PC-9 (cell line): ENCODE measurements at regions not wholly inside any gene's neighbourhood (a gene's known extent, or its start where the extent isn't known, plus 50 kb on each side); places are given as distances from the start of the nearest gene placed in this dataset.

ENCODE experiments used
- BruUV-seq: library from RNA; stranded (reverse); fragments of 400-500 nt; replicated peaks from 2 replicates; lab custom pipeline; 2021; lab: Mats Ljungman, UMichigan
- CTCF ChIA-PET: fragments of 300-600 bp; sonication (Branson Sonifier 250); formaldehyde crosslinking; loops from one replicate; lab custom pipeline; 2022; ENCODE audit warnings: antibody characterized with exemption; lab: Charles Lee
- POLR2A ChIA-PET: fragments of 300-600 bp; sonication (Branson Sonifier 250); formaldehyde crosslinking; loops from one replicate; lab custom pipeline; 2022; ENCODE audit warnings: antibody characterized with exemption; ENCODE audit not compliant: unreplicated experiment; lab: Charles Lee
- DNase-seq, 2 experiments: peaks; one replicate each; pipeline versions ENCODE4 v3.0.0 to v3.0.0-alpha.2; 2015 to 2022; ENCODE audit warnings: mixed read lengths in 1 of 2
- H2AFZ ChIP-seq: fragments of 200-600 bp; sonication (generic); 2 replicates; pipeline ENCODE4 v1.8.1; 2017; ENCODE audit warnings: antibody characterized with exemption
- H3F3A ChIP-seq: fragments of 200-600 bp; sonication (generic); 2 replicates; pipeline ENCODE4 v1.8.1; 2017; ENCODE audit warnings: antibody characterized with exemption, mild to moderate bottlenecking, low read depth; ENCODE audit not compliant: insufficient read depth
- H3K27ac ChIP-seq: fragments of 200-600 bp; sonication (generic); 2 replicates; pipeline ENCODE4 v1.6.1; 2016; ENCODE audit warnings: mixed run types
- H3K27me3 ChIP-seq: fragments of 200-600 bp; sonication (generic); 2 replicates; pipeline ENCODE4 v1.6.1; 2016; ENCODE audit warnings: low read depth, mixed run types; ENCODE audit not compliant: insufficient read depth
- H3K36me3 ChIP-seq: fragments of 200-600 bp; sonication (generic); 2 replicates; pipeline ENCODE4 v1.6.1; 2016; ENCODE audit warnings: low read depth, mixed run types
- H3K4me1 ChIP-seq: fragments of 200-600 bp; sonication (generic); replicated peaks from 2 replicates; pipeline ENCODE4 v1.6.1; 2016; ENCODE audit warnings: mixed run types; ENCODE audit not compliant: insufficient read depth
- H3K4me2 ChIP-seq: fragments of 200-600 bp; sonication (generic); 2 replicates; pipeline ENCODE4 v1.6.1; 2017; ENCODE audit warnings: mixed run types
- H3K4me3 ChIP-seq: fragments of 200-600 bp; sonication (generic); 2 replicates; pipeline ENCODE4 v1.6.1; 2016; ENCODE audit warnings: mixed run types
- H3K79me2 ChIP-seq: fragments of 200-600 bp; sonication (generic); 2 replicates; pipeline ENCODE4 v1.6.1; 2017; ENCODE audit warnings: low read depth, mixed run types
- H3K9me2 ChIP-seq: fragments of 200-600 bp; sonication (generic); 2 replicates; pipeline ENCODE4 v1.8.1; 2017; ENCODE audit warnings: mild to moderate bottlenecking; ENCODE audit not compliant: insufficient read depth
- H3K9me3 ChIP-seq: fragments of 200-600 bp; sonication (generic); 2 replicates; pipeline ENCODE4 v1.8.1; 2016; ENCODE audit warnings: low read depth; ENCODE audit not compliant: insufficient read depth
- H4K20me1 ChIP-seq: fragments of 200-600 bp; sonication (generic); 2 replicates; pipeline ENCODE4 v1.8.1; 2017; ENCODE audit not compliant: insufficient read depth
- CTCF ChIP-seq: fragments of 200-600 bp; sonication (generic); conservative IDR thresholded peaks from 2 replicates; pipeline ENCODE4 v1.6.1; 2017; ENCODE audit warnings: mixed run types, antibody characterized with exemption, mild to moderate bottlenecking, moderate library complexity
- EZH2 ChIP-seq: fragments of 200-600 bp; sonication (generic); IDR thresholded peaks from 2 replicates; pipeline ENCODE4 v1.8.0; 2017; ENCODE audit warnings: antibody characterized with exemption, low read depth
- intact Hi-C: fragments of 100-400 bp; cut with micrococcal nuclease; formaldehyde crosslinking; loops from one replicate; pipeline ENCODE4 v1.10.0; 2022; ENCODE audit not compliant: unreplicated experiment

- Histone ChIP-seq H3K36me3 (no peaks in the 10 kb centered on the region), H3F3A (peaks cover 5% of the 10 kb centered on the region; the same call in 1 of the 2 replicates), H3K4me2 (no peak overlapping the region), H3K4me1 (peaks cover 8% of the 10 kb centered on the region), H3K9me3 (peaks cover 13% of the 10 kb centered on the region; the same call in 1 of the 2 replicates), H3K27ac (no peak overlapping the region), H4K20me1 (no peaks in the 10 kb centered on the region), H3K4me3 (no peak overlapping the region), H3K9me2 (no peaks in the 10 kb centered on the region), H2AFZ (no peak overlapping the region), H3K27me3 (no peaks in the 10 kb centered on the region), H3K79me2 (no peaks in the 10 kb centered on the region)
- no TSS peak for BruUV-seq
- DNase-seq = no peak
- no peak for TF ChIP-seq EZH2
- no peak for TF ChIP-seq CTCF
- CTCF ChIA-PET = no interaction called here
- intact Hi-C loops = no loop called here
- POLR2A ChIA-PET = no interaction called here
Measured at GRCh38 chr6:3597500-3598064, 140.7 kb upstream of the SLC22A23 start.

DNA sequence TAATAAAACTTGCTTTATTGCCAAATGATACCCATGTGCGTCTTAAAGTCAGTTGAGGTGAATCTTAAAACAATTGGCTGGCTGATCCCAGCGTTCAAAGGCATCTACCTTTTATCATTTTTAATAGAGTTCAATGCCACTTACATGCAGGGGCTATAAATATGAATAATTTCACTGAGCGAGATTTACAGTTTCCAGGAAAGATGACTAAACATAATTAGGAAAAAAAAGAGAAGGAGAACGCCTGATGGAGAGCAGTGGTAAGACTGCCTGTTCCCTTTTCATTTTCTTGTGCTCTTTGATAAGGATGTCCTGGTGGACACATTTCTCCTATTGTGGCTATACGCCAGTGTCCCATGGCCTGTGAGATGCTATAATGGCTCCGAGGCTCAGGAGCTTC is 139.9 kb upstream of the SLC22A23 start:
- ChIA-PET POLR2A (no interaction called here), CTCF (no interaction called here)
- Histone ChIP-seq H3K79me2 (no peaks in the 10 kb centered on the region), H2AFZ (no peak overlapping the region), H3F3A (peaks cover 11% of the 10 kb centered on the region), H4K20me1 (no peaks in the 10 kb centered on the region), H3K9me3 (0 out of 2 replicates have a peak, but pooled peaks cover 7% of the 10 kb centered on the region), H3K4me2 (no peak overlapping the region), H3K9me2 (no peaks in the 10 kb centered on the region), H3K4me3 (no peak overlapping the region), H3K4me1 (peaks cover 13% of the 10 kb centered on the region), H3K36me3 (no peaks in the 10 kb centered on the region), H3K27me3 (no peaks in the 10 kb centered on the region), H3K27ac (no peak overlapping the region)
- intact Hi-C loops = no loop called here
- no peak for DNase-seq
- no TSS peak for BruUV-seq
- TF ChIP-seq EZH2 (no peak), CTCF (no peak)

DNA sequence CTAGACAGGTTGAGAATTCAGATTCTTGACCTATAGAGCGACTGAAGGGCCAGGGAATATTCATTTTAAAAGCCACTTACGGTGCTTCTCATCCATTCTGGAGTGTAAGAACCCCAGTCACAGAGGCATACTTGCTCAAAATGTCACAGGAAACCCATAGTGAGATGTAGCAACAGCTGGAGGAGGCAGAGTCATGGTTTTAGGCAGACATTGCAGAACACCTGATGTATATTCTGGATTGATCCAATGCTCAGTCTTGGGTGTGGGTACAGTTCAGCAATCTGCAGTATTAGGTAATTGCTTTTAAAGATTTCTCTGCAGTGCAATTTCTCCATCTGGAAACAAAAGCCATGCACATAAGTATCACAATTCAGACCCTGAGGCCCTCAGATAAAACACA is 137.4 kb upstream of the SLC22A23 start:
- Histone ChIP-seq H3K9me2 (no peaks in the 10 kb centered on the region), H3K4me1 (peaks cover 18% of the 10 kb centered on the region), H3K79me2 (no peaks in the 10 kb centered on the region), H4K20me1 (no peaks in the 10 kb centered on the region), H3K27ac (no peak overlapping the region), H3K27me3 (no peaks in the 10 kb centered on the region), H3F3A (peaks cover 13% of the 10 kb centered on the region), H3K9me3 (no peaks in the 10 kb centered on the region), H3K36me3 (no peaks in the 10 kb centered on the region), H3K4me2 (no peak overlapping the region), H3K4me3 (no peak overlapping the region), H2AFZ (no peak overlapping the region)
- intact Hi-C loops = no loop called here
- CTCF ChIA-PET = interaction anchor here (0.6 kb wide), 1 partner anchor 132 kb away, joined by 3 read pairs; no protein-coding TSS in a partner anchor
- POLR2A ChIA-PET = no interaction called here
- DNase-seq = no peak
- BruUV-seq = no TSS peak
- TF ChIP-seq EZH2 = no peak
- no peak for TF ChIP-seq CTCF
